Panc1 (cell line): ENCODE measurements at regions not wholly inside any gene's neighbourhood (a gene's known extent, or its start where the extent isn't known, plus 50 kb on each side); places are given as distances from the start of the nearest gene placed in this dataset.

Experiments
- ATAC-seq: fragments of 200-7000 bp; cut with Tn5 transposase; 2 replicates; pipeline ENCODE4 v1.9.1; 2020; ENCODE audit warnings: mild to moderate bottlenecking, moderate library complexity
- BruUV-seq: library from RNA; stranded (reverse); fragments of 400-500 nt; replicated peaks from 2 replicates; lab custom pipeline; 2021; lab: Mats Ljungman, UMichigan
- CTCF ChIA-PET: fragments of 300-600 bp; sonication (Branson Sonifier 250); formaldehyde crosslinking; loops from one replicate; lab custom pipeline; 2022; ENCODE audit warnings: antibody characterized with exemption; lab: Charles Lee
- POLR2A ChIA-PET: fragments of 300-600 bp; sonication (Branson Sonifier 250); formaldehyde crosslinking; loops from one replicate; lab custom pipeline; 2022; ENCODE audit warnings: antibody characterized with exemption; lab: Charles Lee
- DNase-seq: peaks from one replicate; pipeline ENCODE4 v3.0.0-alpha.2; 2010; ENCODE audit warnings: low read depth, low spot score
- H3K27ac ChIP-seq: 2 replicates; pipeline ENCODE4 v1.5.1; 2011; ENCODE audit warnings: mild to moderate bottlenecking, low read length, inconsistent platforms
- H3K27me3 ChIP-seq: fragments of 200-500 bp; sonication (Bioruptor generic); 2 replicates; pipeline ENCODE4 v1.6.0; 2014; ENCODE audit warnings: low read length, inconsistent platforms; ENCODE audit not compliant: control insufficient read depth, insufficient read depth
- H3K36me3 ChIP-seq: fragments of 200-500 bp; sonication (Bioruptor generic); 2 replicates; pipeline ENCODE4 v1.5.1; 2014; ENCODE audit warnings: inconsistent platforms, mild to moderate bottlenecking, low read length, moderate library complexity; ENCODE audit not compliant: control insufficient read depth, insufficient read depth
- H3K4me1 ChIP-seq: 2 replicates; pipeline ENCODE4 v1.5.1; 2011; ENCODE audit warnings: inconsistent platforms, mild to moderate bottlenecking, low read length, moderate library complexity; ENCODE audit not compliant: control insufficient read depth, insufficient read depth
- H3K4me3 ChIP-seq, 2 experiments: 2 replicates each; pipeline ENCODE4 v1.5.1; 2011 to 2012; ENCODE audit warnings: low read depth in 2 of 2, low read length in 2 of 2, mild to moderate bottlenecking in 2 of 2, inconsistent platforms in 1 of 2, moderate library complexity in 1 of 2
- H3K9me3 ChIP-seq: fragments of 200-500 bp; sonication (Bioruptor generic); 2 replicates; pipeline ENCODE4 v1.5.1; 2014; ENCODE audit warnings: low read depth, mild to moderate bottlenecking, inconsistent platforms, low read length, moderate library complexity; ENCODE audit not compliant: control insufficient read depth, insufficient read depth
- POLR2AphosphoS5 ChIP-seq: IDR thresholded peaks from 2 replicates; pipeline ENCODE4 v1.6.1; 2012; ENCODE audit warnings: mild to moderate bottlenecking, low read depth, low read length, moderate library complexity
- SIN3A ChIP-seq: IDR thresholded peaks from 2 replicates; pipeline ENCODE4 v1.6.1; 2012; ENCODE audit warnings: low read depth, mild to moderate bottlenecking, low read length, moderate library complexity, borderline replicate concordance; ENCODE audit not compliant: insufficient read depth
- TCF7L2 ChIP-seq: IDR thresholded peaks from 2 replicates; pipeline ENCODE4 v1.6.1; 2011; ENCODE audit warnings: mild to moderate bottlenecking, low read depth, low read length, inconsistent platforms
- in situ Hi-C: cut with HindIII; loops from 2 replicates; pipeline ENCODE4 v1.10.0; 2016; ENCODE audit warnings: low sequenced_read_pairs, low pct_unique_long_range_greater_than_20kb
- intact Hi-C: fragments of 100-400 bp; cut with micrococcal nuclease; formaldehyde crosslinking; loops from one replicate; pipeline ENCODE4 v1.10.0; 2022; ENCODE audit not compliant: unreplicated experiment
- TF ChIP-seq, protein P1 (sequence below): fragments of 450-650 bp; IDR thresholded peaks from 2 replicates; pipeline ENCODE4 v1.5.1; 2017; ENCODE audit warnings: mild to moderate bottlenecking
- TF ChIP-seq, protein P2 (sequence below), 2 experiments: IDR thresholded peaks; 2 replicates each; pipeline ENCODE4 v1.6.1; 2011 to 2012; ENCODE audit warnings: low read depth in 2 of 2, control low read depth in 1 of 2, low read length in 1 of 2, mild to moderate bottlenecking in 1 of 2, moderate library complexity in 1 of 2; ENCODE audit not compliant: insufficient read depth in 1 of 2

- Histone ChIP-seq H3K36me3 (no peaks in the 10 kb centered on the region), H3K9me3 (no peaks in the 10 kb centered on the region), H3K27ac (no peak overlapping the region), H3K4me1 (no peaks in the 10 kb centered on the region), H3K4me3 (no peak overlapping the region), H3K27me3 (no peaks in the 10 kb centered on the region)
- intact Hi-C loops (no loop called here), in situ Hi-C loops (no loop called here)
- ChIA-PET CTCF (no interaction called here), POLR2A (no interaction called here)
- no peak for DNase-seq
- no peak for ATAC-seq
- TF ChIP-seq, protein P1, sequence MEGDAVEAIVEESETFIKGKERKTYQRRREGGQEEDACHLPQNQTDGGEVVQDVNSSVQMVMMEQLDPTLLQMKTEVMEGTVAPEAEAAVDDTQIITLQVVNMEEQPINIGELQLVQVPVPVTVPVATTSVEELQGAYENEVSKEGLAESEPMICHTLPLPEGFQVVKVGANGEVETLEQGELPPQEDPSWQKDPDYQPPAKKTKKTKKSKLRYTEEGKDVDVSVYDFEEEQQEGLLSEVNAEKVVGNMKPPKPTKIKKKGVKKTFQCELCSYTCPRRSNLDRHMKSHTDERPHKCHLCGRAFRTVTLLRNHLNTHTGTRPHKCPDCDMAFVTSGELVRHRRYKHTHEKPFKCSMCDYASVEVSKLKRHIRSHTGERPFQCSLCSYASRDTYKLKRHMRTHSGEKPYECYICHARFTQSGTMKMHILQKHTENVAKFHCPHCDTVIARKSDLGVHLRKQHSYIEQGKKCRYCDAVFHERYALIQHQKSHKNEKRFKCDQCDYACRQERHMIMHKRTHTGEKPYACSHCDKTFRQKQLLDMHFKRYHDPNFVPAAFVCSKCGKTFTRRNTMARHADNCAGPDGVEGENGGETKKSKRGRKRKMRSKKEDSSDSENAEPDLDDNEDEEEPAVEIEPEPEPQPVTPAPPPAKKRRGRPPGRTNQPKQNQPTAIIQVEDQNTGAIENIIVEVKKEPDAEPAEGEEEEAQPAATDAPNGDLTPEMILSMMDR = no peak
- no peak for TF ChIP-seq POLR2AphosphoS5
- TF ChIP-seq, protein P2, sequence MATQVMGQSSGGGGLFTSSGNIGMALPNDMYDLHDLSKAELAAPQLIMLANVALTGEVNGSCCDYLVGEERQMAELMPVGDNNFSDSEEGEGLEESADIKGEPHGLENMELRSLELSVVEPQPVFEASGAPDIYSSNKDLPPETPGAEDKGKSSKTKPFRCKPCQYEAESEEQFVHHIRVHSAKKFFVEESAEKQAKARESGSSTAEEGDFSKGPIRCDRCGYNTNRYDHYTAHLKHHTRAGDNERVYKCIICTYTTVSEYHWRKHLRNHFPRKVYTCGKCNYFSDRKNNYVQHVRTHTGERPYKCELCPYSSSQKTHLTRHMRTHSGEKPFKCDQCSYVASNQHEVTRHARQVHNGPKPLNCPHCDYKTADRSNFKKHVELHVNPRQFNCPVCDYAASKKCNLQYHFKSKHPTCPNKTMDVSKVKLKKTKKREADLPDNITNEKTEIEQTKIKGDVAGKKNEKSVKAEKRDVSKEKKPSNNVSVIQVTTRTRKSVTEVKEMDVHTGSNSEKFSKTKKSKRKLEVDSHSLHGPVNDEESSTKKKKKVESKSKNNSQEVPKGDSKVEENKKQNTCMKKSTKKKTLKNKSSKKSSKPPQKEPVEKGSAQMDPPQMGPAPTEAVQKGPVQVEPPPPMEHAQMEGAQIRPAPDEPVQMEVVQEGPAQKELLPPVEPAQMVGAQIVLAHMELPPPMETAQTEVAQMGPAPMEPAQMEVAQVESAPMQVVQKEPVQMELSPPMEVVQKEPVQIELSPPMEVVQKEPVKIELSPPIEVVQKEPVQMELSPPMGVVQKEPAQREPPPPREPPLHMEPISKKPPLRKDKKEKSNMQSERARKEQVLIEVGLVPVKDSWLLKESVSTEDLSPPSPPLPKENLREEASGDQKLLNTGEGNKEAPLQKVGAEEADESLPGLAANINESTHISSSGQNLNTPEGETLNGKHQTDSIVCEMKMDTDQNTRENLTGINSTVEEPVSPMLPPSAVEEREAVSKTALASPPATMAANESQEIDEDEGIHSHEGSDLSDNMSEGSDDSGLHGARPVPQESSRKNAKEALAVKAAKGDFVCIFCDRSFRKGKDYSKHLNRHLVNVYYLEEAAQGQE (IDR thresholded peaks at IDR 0.05; ENCODE audit: insufficient read depth in 1 of 2, low read depth in 2 of 2, low read length in 1 of 2) = no peak
- no peak for TF ChIP-seq TCF7L2
- TF ChIP-seq SIN3A = no peak
- no TSS peak for BruUV-seq
Observed at GRCh38 chr1:170305777-170306512, 160.2 kb downstream of the NTMT2 start.

DNA sequence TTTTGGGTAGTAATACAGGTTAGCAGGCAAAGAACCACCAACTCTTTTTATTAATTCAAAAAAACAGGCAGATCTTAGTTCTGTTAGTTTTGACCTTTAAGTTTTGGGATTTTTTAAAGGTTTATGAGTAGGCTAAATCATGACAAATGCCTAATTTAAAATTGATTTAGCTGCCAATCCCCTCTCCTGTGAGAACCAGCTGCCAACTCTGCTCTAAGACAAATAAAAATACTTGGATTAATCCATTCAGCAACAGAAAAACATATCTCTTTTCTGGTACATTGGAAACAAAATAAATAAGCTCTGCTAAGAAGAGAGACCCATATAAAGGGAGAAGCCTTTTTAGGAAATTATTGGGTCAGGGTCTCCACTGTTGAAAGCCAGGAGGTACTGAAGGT is 160.8 kb downstream of the NTMT2 start:
- H3K27me3 ChIP-seq = no peaks in the 10 kb centered on the region
- no peaks in the 10 kb centered on the region for H3K4me1 ChIP-seq
- DNase-seq (no peak), ATAC-seq (no peak)
- H3K27ac ChIP-seq = no peak overlapping the region
- no peaks in the 10 kb centered on the region for H3K36me3 ChIP-seq
- H3K4me3 ChIP-seq = no peak overlapping the region
- ChIA-PET POLR2A (no interaction called here), CTCF (no interaction called here)
- in situ Hi-C loops = no loop called here
- TF ChIP-seq, protein P1 = no peak
- TF ChIP-seq TCF7L2 (no peak), POLR2AphosphoS5 (no peak), SIN3A (no peak)
- TF ChIP-seq, protein P2 (IDR thresholded peaks at IDR 0.05; ENCODE audit: insufficient read depth in 1 of 2, low read depth in 2 of 2, low read length in 1 of 2) = no peak
- no peaks in the 10 kb centered on the region for H3K9me3 ChIP-seq
- intact Hi-C loops = no loop called here
- BruUV-seq = no TSS peak
